ENCODE measurements at regions not wholly inside any gene's neighbourhood (a gene's known extent, or its start where the extent isn't known, plus 50 kb on each side); places are given as distances from the start of the nearest gene placed in this dataset.
"Not testable (repeated sequence)": the region's sequence is repeated elsewhere in the genome, so short reads cannot be mapped to it uniquely, and the experiment has no call there.

DNA sequence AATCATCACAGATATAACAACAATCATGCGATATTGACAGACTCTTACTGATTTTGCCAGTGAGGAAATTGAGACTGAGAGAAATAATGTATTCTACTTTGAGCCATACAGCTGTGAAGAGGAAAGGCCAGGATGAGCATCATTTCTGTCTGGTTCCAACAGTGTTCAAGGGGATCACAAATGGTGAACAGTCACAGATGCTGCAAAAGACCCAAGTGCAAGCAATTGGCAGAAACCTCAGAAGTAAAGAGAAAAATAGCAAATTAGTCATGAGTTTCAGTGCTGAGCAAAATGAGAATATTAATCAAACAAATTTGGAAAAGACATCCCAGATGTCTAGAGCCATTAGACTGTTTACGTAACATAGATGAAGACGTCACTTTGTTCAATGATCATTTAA lies 114.1 kb downstream of the RAB38 start:
- DNase-seq = no peak

DNA sequence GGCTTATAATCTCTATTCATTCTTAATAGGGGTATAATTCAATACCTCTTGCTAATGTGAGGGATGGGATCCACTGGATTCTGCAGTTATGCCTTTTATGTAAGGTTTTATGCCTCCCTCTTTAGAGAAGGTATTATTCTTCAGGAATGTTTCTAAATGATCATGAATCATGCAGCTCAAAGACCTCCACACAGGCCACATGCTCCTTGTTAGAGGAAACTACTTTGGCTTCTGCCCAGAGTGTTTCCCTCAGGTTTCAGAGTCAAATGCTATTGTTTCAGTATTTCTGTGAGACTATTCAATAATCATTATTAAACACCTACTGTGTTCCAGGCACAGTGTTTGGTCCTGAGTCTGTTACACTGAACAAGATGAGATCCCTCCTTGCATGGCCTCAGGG lies 115.9 kb downstream of the RAB38 start:
- DNase-seq = no peak

DNA sequence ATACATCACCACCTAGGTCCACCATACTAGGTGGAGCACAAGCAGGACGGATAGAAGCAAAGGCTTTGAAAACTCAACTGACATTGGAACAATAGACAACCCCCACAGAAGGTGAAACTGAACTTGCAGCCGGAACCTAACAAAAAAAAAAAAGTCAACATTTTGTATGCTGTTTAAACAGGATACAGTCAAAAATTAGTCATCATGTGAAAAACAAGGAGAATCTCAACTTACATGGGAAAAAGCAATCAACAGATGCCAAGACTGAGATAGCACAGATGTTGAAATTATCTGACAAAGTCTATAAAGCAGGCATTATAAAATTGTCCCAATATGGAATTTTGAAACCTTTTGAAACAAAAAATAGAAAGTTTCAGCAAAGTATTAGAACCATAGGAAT lies 123.8 kb downstream of the RAB38 start:
- DNase-seq = no peak

DNA sequence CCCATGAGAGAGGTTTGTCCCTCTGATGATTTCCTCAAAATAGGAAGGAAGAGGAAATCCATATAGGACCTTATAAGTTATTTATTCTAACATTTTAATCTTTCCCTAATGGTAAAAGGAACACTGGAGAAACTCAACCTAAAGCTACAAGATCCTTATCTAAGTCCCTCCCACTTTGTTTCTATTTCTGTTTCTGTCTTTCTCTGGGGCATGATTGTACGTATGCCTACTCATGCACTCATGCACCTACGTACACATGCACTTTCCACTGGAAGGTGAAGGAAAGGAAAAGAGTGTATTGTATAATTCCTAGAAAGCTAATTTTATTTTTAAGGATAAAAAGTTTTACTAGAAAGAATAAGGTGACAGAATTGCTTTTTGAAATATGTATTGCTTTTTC lies 125.0 kb downstream of the RAB38 start:
- DNase-seq = no peak

DNA sequence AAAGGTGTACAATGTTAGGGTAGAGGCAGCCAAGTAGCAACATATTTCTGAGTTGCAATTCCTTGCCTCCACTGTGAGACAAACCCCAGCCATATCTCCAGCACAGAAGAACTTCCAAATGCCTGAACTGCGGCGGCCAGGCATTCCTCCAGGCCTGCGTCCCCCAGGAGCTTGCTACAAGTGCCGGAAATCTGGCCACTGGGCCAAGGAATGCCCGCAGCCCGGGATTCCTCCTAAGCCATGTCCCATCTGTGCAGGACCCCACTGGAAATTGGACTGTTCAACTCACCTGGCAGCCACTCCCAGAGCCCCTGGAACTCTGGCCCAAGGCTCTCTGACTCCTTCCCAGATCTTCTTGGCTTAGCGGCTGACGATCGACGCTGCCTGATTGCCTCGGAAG lies 130.0 kb downstream of the RAB38 start:
- not testable (repeated sequence) for DNase-seq

DNA sequence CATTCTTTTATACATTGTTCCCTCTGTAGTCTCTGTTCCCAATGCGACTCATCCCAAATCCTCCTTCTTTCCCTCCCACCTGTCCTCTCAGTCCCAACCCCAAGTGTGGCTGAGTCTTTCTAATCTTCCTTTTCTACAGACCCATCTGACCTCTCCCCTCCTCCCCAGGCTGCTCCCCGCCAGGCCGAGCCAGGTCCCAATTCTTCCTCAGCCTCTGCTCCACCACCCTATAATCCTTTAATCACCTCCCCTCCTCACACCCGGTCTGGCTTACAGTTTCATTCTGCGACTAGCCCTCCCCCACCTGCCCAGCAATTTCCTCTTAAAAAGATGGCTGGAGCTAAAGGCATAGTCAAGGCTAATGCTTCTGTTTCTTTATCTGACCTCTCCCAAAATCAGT lies 130.6 kb downstream of the RAB38 start:
- DNase-seq = not testable (repeated sequence)

DNA sequence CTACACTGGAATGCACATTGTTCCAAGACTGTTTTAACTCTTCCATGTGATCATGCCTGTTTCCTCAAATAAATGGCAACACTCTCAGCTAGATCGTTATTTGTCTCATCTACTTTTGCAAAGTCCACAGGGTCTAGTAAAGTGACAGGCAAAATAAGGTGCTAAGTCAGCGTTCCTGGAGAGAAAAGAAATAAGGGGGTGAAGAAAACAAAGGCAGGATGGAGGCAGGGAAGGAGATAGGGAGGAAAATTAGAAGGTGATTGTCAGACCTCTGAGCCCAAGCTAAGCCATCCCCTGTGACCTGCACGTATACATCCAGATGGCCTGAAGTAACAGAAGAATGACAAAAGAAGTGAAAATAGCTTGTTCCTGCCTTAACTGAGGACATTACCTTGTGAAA lies 132.1 kb downstream of the RAB38 start:
- no peak for DNase-seq

DNA sequence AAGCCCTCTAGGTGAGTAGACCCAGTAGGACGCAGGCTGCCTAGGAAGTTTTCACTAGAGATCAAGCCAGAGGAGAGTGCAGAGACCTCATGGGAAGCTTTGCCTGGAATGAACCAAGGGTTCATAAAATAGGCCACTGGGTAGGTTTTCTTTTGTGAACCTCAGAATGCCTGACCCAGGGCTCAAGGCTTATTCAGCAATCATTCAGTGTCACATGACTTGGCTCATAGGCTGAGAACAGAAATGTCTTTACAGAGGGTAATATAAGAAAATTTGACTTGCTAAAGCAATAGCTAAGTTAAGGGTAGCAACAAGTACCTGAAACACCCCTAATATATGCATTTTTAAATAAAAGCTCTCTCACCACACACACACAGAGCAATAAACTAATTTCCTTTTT lies 132.6 kb downstream of the RAB38 start:
- no peak for DNase-seq

DNA sequence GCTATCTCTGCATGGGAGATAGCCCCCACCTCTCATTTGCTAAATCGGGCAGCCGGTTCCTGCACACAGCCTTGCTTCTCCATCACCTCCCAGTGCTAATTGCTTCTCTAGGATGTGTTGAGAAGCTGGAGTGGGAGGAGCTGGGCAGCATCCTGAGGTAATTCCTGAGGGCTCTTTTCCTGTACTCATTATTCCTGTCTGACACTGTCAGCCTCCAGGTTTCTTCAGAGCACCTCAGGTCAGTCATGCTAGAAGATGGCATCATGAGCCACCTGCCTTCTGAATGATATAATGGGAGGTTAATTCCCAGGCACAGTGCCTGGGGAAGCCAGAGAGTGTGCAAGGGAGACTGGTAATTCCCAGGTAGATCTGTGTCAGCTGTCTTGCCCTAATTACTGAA lies 133.0 kb downstream of the RAB38 start:
- no peak for DNase-seq

DNA sequence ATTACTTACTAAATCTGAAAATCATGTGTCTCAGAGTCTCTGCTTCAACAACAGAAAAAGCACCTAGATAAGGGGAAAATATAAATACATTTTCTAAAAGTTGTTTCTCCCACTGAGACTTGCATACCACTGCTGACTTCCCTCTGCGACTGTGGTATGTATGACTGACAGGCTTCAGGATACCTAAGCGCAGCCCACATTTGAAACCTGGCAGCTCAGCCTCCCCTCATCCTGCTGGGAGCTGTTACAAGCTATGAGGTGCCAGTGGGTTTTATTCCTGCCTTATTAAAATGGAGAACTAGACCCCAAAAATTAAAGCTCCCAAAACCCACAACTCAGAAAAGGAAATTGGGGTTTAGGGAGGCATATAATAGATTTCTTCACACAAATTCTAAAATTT lies 133.6 kb downstream of the RAB38 start:
- no peak for DNase-seq

DNA sequence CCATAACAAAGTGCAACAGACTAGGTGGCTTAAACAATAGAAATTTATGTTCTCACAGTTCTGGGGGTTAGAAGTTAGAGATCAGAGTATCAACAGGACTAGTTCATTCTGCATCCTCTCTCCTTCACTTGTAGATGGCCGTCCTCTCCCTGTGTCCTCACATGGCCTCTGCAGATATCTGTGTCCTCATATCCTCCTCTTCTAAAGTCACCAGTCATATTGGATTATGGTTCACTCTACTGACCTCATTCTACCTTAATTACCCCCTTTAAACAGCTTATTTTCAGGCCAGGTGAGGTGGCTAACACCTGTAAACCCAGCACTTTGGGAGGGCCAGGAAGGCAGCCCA lies 135.1 kb downstream of the RAB38 start:
- no peak for DNase-seq

DNA sequence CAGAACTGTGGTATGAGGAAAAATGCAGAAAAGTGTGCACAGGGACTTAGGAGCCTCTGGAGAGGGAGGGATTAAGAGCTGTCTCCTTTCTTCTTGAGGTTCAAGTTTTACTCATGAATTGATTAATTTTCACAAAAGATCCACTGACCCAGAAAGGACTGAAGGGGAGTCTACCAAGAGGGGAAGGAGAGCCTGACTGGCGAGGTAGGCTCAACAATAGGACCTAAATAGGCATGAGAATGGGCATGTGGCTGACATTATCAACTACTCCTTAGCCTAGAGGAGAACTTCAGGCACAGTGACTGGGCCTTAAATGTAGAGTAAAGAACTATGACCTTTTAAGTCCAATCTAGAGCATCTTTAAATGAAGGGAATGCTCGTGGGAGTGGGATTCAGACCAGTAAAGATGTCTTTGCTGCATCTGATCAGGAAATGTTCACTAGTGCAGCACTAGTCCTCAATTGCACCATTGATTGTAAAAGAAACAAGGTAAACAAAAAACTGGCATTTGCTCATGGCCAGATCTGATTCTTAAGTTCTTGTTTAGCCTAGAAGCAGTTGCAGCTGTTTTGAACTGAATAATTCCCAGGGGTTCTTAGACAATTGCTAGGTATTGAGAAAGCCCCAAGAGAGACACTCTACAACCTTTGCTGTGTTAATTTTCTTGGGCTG lies 135.6 kb downstream of the RAB38 start:
- DNase-seq = no peak

DNA sequence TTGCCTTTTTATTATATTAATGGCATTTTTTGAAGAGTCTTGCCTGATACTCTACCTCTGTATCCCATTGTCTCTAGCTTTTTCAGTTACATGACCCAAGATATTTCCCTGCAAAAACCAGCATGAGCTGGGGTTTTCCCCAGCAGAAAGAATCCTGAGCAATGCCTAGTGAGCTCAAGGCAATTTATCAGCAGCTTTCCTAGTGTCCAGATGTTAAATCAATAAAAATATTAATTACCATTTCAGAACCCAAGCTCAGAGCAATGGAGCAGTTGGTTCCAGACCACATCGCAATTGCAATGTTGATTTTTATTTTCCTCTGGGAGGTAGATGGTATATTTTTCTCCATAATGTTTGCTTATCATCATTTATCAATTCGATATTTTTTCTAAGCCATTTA lies 137.2 kb downstream of the RAB38 start:
- DNase-seq = no peak

DNA sequence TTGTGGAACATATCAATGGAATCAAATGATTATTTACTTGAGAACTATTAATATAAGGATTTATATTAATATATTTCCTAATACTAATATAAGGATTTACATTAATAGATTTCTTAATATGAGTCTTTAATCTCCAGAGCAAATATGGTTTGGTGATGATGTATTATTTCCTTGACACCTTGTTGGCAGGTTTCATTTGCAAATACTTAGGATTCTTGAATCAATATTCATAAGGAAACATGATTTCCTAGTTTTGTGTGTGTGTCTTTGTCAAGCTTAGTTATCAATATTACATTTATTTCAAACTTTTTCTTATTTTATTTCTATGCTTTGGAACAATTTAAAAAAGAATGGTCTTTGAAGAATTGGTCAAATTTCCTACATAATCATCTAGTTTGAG lies 138.5 kb downstream of the RAB38 start:
- no peak for DNase-seq

DNA sequence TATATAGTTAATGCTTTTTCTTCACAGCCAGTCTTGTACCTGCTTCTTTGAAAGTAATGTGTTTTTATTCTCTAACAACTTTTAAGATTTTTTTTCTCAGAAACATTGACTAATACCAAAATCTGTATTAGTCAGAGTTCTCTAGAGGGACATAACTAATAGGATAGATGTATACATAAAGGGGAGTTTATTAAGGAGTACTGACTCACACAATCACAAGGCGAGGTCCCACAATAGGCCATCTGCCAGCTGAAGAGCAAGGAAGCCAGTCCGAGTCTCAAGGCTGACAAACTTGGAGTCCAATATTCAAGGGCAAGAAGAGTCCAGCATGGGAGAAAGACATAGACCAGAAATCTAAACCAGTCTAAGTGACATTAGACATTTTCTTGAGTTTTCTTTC lies 140.0 kb downstream of the RAB38 start:
- no peak for DNase-seq

DNA sequence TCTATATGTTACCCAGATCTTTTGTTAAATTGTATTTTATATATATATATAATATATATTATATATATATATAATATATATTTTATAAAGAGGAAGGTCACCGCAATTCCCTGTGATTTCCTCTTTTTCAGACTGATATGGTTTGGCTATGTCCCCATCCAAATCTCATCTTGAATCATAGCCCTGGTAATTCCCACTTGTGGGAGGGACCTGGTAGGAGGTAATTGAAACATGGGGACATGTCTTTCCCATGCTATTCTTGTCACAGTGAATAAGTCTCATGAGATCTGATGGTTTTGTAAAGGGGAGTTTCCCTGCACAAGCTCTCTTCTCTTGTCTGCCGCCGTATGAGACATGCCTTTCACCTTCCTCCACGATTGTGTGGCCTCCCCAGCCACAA lies 157.6 kb downstream of the RAB38 start:
- no peak for DNase-seq

DNA sequence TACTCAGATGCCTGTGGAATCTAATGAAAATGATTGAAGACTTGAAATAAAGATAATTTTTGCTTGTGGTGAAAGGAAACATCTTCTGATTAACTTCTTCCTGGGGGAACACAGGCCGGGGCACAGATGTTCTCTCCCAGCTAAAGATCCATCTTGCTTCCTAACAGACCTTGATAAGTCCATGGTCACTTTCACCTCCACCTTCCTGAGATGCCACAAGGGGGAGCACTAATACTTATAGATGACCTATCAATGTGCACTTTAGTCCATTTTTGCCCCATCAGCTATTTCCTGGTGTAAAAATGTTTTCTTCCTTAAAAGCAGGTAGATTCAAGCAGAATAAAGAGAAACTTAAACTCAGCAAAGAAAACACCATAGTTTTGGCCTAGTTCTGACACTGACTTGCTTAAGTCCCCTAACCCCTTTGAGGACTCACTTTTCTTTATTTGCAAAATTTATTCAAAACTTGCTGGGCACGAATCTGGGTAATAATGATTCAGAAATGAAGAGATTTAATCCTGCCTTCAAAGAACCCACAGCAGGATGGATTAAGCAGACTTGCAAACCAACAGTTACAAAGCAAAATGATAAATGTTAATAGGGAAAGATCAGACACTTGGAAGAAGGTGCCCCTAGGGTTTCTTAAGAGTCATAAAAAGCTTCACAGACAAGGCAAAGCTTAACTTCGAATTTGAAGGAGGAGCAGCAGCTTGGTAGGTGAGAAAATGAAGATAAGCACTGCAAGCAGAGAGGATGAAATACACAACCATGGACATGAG lies 158.7 kb downstream of the RAB38 start:
- peak; percentile 2 for DNase-seq

DNA sequence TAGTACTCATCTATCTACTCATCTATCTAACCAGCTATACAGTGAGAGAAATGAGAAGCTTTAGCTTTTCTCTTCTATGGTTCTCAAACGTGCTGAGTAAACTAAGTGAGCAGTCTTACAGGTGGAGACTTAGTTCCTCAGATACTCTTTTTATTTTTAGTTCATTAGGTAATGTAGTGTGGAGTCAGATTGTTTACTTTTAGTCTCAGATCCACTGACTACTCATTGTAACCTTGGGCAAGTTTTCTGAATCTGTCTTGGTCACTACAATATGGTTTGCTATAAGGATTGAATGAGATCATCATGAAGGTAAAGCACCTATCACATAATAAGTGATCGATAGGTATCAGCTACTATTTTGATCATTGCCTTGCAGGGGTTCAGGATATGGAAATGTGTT lies 160.1 kb downstream of the RAB38 start:
- DNase-seq = no peak

DNA sequence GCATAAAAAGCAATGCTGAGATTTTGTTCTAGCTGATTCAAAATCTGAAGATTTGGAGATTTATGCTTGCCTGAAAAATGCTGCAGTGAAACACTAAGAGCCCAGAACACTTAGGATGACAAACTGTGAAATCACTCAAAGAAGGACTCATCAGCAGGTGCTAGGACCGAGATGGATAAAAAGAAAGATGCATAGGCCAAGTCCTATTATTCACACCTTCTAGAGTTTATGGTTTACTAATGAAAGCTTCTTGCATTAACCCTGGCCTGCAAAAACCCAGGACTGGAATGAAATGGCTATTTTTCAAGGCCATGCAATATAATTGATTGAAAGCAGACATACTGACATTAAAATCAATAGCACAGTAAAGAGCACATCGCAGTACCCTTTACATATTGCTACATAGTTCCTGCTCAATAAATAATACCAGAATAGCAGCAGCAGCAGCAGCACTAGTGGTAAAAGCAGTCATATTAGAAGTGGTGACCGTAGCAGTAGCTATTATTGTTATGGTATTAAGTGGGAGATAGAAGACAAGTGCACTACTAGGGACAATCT lies 161.7 kb downstream of the RAB38 start:
- DNase-seq = no peak

DNA sequence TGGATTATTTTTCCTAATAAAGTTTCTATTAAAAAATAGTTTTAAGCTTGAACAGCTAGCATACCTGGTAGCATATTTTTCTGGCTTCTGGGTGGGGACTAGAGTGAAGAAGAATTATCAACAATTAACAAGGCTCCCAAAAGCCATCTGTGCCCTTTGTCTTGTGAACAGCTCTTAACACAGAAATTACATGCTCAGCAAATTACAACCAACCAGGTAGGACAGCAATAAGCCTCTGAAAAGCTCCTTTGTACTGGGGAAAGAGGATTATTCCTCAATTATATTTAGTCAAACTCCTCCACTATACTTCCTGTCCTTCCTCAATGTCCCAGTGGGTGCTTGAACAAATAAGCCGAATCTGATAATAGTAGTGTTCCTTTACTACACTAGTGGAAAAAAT lies 162.8 kb downstream of the RAB38 start:
- DNase-seq = no peak

DNA sequence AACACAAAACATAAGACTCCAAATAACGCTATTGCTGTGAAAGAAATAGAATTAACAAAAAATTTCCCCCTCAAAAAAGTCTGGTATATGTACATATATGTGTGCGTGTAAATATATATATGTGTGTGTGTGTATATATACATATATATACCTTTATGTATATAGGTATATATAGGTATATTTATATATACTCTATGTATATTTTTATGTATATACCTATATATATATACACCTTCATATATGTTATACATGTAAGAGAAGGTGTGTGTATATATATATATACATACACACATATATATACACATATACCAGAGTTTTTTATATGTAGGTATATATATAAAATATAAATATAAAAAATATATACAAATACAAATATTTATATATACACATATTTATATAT lies 199.2 kb downstream of the RAB38 start:
- DNase-seq = no peak

DNA sequence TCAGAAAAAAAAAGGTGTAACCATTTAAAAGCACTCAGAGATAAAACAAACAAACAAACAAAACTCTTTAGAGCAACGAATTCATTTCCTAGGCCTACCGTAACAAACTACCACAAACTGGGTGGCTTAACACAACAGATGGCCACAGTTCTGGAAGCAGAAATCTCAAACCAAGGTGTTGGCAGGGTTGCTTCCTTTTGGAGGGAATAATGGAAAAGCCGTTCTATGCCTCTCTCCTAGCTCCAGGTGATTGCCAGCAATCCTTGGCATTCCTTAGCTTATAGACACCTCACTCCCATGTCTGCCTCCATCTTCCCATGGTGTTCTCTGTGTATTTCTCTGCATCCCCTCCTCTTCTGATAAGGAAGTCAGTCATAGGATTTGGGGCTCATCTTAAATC lies 200.4 kb downstream of the RAB38 start:
- no peak for DNase-seq

DNA sequence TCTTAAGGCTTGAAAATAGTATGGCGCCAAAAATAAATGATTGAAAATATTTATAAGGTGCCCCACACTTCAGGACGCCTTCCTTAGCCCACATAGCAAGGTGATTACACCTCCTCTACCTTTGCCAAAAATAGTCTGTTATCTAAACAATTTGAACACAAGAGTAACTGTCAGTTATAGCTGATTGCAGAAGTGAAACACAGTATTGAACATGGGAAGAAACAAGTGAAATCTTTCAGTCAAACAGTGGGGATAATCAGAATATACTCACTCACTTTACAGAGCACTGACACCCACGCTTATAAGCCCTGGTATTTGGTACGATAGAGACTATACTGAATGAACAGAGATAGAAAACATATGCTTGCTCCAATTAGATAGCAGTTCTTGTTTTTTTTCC lies 203.1 kb downstream of the RAB38 start:
- no peak for DNase-seq

DNA sequence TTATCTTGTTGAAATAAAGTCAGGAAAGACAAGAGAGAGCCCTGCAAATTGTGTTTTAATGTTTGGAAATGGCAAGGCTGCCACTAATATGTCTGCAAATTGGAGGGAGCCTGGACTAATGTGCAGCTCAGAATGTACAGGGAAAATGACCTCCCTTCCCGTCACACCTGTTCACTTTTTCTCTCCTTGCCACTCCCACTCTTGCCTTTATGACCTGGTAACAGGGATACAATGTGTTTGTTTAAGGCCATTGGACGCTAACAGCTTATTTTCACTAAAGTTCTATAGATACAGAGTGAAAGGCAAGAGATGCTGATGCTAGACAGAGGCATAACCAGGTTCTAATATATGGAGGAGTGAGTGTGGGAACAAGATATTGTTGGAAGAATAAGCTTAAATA lies 203.9 kb downstream of the RAB38 start:
- no peak for DNase-seq

DNA sequence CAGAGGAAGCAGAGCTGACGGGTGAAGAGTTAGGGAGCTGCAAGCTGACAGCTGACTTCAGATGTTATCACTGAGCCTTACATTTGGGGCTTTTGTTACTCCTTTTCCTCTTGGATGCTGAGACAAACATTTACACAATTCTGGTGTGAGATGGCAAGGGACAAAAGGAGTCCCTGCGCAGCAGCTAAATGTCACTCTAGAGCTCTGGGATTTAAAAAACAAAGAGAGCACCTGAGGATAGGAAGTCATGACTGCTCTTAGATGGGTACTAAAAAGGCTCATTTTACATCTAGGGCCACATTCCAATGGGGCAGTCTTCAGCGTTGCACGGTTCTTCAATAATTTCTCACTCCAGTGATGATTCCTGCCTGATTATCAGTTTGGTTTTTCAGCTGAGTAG lies 204.5 kb downstream of the RAB38 start:
- DNase-seq = no peak
